HFFc6 (cell line): ENCODE measurements at regions not wholly inside any gene's neighbourhood (a gene's known extent, or its start where the extent isn't known, plus 50 kb on each side); places are given as distances from the start of the nearest gene placed in this dataset.

Experiments used
- DNase-seq: peaks from one replicate; pipeline ENCODE4 v3.0.0-alpha.2; 2018
- H3K27ac Mint-ChIP-seq: 2 replicates; pipeline ENCODE4 v1.8.0; 2020; ENCODE audit warnings: mild to moderate bottlenecking, mixed read lengths
- H3K27me3 Mint-ChIP-seq: 2 replicates; pipeline ENCODE4 v1.8.0; 2021; ENCODE audit warnings: mild to moderate bottlenecking, moderate library complexity, mixed read lengths; ENCODE audit not compliant: insufficient read depth
- H3K36me3 Mint-ChIP-seq: 2 replicates; pipeline ENCODE4 v1.8.0; 2021; ENCODE audit warnings: low read depth, mixed read lengths
- H3K4me1 Mint-ChIP-seq: 2 replicates; pipeline ENCODE4 v1.8.0; 2020; ENCODE audit warnings: low read depth, mixed read lengths
- H3K4me3 Mint-ChIP-seq: 2 replicates; pipeline ENCODE4 v1.8.0; 2020; ENCODE audit warnings: mild to moderate bottlenecking, moderate library complexity, mixed read lengths
- H3K9me3 Mint-ChIP-seq: 2 replicates; pipeline ENCODE4 v1.8.0; 2020; ENCODE audit warnings: mild to moderate bottlenecking, mixed read lengths
- TF ChIP-seq, protein P1 (sequence below): fragments of 200-600 bp; sonication (generic); IDR thresholded peaks from 2 replicates; pipeline ENCODE4 v1.5.0; 2021; ENCODE audit warnings: antibody characterized with exemption, mild to moderate bottlenecking

DNA sequence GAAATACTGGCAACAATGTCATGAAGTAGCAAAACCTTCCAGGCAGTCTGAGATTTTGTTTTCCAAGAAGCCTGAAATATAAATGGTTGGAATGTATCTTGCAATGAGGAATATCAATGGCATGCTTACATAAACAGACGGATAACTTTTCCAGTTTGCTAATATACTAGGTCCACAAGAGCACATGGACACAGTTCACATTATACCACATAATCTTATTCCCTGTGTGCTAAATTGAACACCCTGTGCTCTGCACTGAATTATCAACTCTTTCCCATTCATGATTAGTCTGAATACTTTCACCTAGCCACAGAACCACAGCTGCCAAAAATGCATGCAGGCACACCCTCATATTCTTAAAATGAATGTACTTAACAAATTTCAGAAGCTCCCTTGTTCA lies 274.3 kb downstream of the COL12A1 start:
- no peaks in the 10 kb centered on the region for H3K36me3 Mint-ChIP-seq
- peak overlapping the region; percentile 66 for H3K27ac Mint-ChIP-seq
- H3K4me1 Mint-ChIP-seq, result peaks cover 44% of the 10 kb centered on the region
- DNase-seq, result peak; percentile 63
- H3K27me3 Mint-ChIP-seq, result no peaks in the 10 kb centered on the region
- TF ChIP-seq, protein P1, sequence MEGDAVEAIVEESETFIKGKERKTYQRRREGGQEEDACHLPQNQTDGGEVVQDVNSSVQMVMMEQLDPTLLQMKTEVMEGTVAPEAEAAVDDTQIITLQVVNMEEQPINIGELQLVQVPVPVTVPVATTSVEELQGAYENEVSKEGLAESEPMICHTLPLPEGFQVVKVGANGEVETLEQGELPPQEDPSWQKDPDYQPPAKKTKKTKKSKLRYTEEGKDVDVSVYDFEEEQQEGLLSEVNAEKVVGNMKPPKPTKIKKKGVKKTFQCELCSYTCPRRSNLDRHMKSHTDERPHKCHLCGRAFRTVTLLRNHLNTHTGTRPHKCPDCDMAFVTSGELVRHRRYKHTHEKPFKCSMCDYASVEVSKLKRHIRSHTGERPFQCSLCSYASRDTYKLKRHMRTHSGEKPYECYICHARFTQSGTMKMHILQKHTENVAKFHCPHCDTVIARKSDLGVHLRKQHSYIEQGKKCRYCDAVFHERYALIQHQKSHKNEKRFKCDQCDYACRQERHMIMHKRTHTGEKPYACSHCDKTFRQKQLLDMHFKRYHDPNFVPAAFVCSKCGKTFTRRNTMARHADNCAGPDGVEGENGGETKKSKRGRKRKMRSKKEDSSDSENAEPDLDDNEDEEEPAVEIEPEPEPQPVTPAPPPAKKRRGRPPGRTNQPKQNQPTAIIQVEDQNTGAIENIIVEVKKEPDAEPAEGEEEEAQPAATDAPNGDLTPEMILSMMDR, result no peak
- H3K4me3 Mint-ChIP-seq, result peak overlapping the region; percentile 58
- H3K9me3 Mint-ChIP-seq, result no peaks in the 10 kb centered on the region

GRCh38 chr6:74928203-74928602 lies 277.6 kb downstream of the COL12A1 start:
- DNase-seq, result no peak
- Mint-ChIP-seq H3K4me3 (no peak overlapping the region), H3K4me1 (peaks cover 40% of the 10 kb centered on the region), H3K9me3 (no peaks in the 10 kb centered on the region), H3K27me3 (no peaks in the 10 kb centered on the region), H3K27ac (no peak overlapping the region), H3K36me3 (no peaks in the 10 kb centered on the region)
- TF ChIP-seq, protein P1, result no peak

DNA sequence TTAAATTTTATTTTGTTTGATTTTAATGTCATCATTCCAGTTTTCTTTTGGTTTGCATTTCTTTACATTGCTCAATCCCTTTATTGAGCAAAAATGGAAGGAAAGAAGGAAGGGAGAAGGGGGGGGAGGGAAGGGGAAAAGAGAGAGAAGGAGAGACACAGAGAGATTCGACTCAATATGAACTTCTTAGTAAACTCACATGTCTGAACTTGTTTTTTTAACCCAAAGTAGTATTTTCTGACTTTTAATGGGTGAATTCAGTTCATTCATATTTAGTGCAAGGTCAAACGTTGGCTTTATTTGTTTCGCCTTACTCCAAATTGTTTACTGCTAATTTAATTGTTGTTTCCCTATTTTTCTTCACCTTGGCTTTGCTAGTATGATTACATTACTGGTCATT lies 278.6 kb downstream of the COL12A1 start:
- TF ChIP-seq, protein P1, result no peak
- H3K36me3 Mint-ChIP-seq, result no peaks in the 10 kb centered on the region
- no peaks in the 10 kb centered on the region for H3K27me3 Mint-ChIP-seq
- no peak for DNase-seq
- no peak overlapping the region for H3K27ac Mint-ChIP-seq
- H3K9me3 Mint-ChIP-seq, result no peaks in the 10 kb centered on the region
- peaks cover 33% of the 10 kb centered on the region for H3K4me1 Mint-ChIP-seq
- no peak overlapping the region for H3K4me3 Mint-ChIP-seq

GRCh38 chr6:74925683-74926082 lies 280.2 kb downstream of the COL12A1 start:
- TF ChIP-seq, protein P1, result no peak
- no peak for DNase-seq
- no peaks in the 10 kb centered on the region for H3K27me3 Mint-ChIP-seq
- H3K4me1 Mint-ChIP-seq, result peaks cover 23% of the 10 kb centered on the region
- no peak overlapping the region for H3K4me3 Mint-ChIP-seq
- no peaks in the 10 kb centered on the region for H3K36me3 Mint-ChIP-seq
- no peaks in the 10 kb centered on the region for H3K9me3 Mint-ChIP-seq
- H3K27ac Mint-ChIP-seq, result no peak overlapping the region

DNA sequence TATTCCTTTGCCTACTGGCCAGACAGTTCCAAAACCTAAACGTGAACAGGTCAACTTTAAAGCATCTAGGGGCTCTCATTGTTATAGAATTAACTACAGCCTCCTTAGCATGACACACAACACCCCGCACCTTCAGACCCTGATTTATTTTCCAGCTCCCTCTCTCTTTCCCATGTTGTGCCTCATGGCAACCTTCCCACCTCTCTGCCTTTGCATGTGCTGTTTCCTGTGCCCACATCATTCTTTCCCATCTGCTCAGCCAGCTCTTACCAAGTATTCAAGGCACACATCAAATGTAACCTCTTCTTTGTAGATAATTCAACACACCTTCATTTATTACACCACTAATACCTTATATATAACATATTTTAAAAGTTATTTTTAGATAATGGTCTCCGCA lies 291.0 kb downstream of the COL12A1 start:
- H3K4me1 Mint-ChIP-seq, result peaks cover 5% of the 10 kb centered on the region; the same call in 1 of the 2 replicates
- H3K4me3 Mint-ChIP-seq, result no peak overlapping the region
- TF ChIP-seq, protein P1, result no peak
- H3K27me3 Mint-ChIP-seq, result 0 out of 2 replicates have a peak, but pooled peaks cover 3% of the 10 kb centered on the region
- DNase-seq, result no peak
- no peak overlapping the region for H3K27ac Mint-ChIP-seq
- H3K9me3 Mint-ChIP-seq, result no peaks in the 10 kb centered on the region
- no peaks in the 10 kb centered on the region for H3K36me3 Mint-ChIP-seq

DNA sequence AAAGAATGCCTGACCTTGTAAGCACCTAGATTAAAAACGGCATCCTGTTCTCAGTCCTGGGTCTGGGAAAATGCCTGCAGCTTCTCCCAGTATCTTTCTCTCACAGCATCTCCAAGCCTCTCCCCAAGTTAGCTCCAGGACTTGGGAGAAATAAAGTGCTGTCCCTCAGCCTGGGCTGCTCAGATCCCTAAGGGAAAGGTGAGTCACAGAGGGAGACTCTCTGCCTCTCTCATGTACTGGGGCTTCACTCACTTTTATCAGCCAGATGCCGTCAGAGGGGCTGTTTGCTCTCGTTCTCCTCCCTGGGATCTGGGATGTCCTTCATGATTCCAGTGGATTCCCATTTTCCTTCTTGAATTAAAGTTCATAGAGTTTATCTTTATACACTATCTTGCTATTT lies 293.6 kb downstream of the COL12A1 start:
- Mint-ChIP-seq H3K27ac (no peak overlapping the region), H3K4me1 (peaks cover 5% of the 10 kb centered on the region; the same call in 1 of the 2 replicates), H3K27me3 (0 out of 2 replicates have a peak, but pooled peaks cover 3% of the 10 kb centered on the region), H3K9me3 (no peaks in the 10 kb centered on the region), H3K4me3 (no peak overlapping the region), H3K36me3 (no peaks in the 10 kb centered on the region)
- TF ChIP-seq, protein P1, result no peak
- DNase-seq, result no peak
